Renal cortical epithelial cell (primary cell): ENCODE measurements at regions not wholly inside any gene's neighbourhood (a gene's known extent, or its start where the extent isn't known, plus 50 kb on each side); places are given as distances from the start of the nearest gene placed in this dataset.
A peak's percentile ranks its signal among the peaks of the same experiment; 100 is the strongest.

Source experiments
- DNase-seq: peaks from one replicate; pipeline ENCODE4 v3.0.0-alpha.2; 2011; ENCODE audit warnings: low read depth

DNA sequence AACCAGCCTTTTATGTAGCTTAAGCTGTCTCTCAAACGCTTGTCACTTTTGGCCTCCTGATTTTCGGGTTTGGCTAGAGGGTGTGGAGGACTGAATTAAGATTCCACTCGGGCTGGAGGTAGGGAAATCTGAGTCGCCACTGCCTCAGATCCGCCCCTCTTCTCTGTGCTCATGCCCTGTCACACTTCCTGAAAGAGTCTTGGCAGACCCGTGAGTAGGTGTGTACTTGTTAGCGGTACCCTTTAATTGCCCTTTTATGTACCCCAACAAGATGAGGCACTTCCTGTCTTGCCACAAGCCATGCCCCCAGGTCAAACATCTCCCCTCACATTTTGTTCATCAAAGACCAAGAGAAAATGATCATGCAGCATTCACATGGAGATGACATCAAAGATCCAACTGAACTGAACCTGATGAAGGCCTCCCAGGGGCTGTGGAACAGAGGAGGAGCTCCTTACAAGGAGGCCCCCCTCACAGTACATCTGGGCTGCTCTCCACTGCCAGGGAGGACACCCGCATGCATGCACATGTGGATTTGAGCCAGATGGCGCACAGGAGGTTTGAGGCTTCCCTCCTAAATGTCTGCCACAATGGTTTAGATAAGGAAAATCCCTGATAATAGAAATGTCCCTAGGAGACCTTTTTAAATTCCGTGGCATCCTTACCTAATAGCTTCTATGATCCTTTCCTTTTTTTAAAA lies 86.5 kb upstream of the CDKN3 start:
- DNase-seq: no peak

DNA sequence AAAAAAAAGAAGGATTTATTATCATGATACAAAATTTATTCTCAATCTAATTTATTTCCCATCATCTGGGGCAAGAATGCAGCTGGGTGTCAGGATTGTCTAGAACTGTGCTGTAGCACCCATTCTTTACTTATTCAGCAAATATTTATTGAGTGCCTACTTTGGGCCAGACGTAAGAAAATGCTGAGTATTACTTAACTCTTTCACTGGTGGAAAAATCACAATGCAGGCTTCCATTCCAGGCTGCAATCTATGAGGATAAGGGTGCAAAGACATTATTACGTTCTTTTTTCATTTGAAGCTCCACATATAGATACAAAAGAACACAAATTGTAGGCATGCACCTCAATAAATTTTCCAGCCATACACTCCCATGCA lies 86.0 kb upstream of the CDKN3 start:
- DNase-seq: no peak

- peak; percentile 98 for DNase-seq
Measured at GRCh38 chr14:54312166-54312801, 84.5 kb upstream of the CDKN3 start.

- no peak for DNase-seq
Measured at GRCh38 chr14:54314365-54315104, 82.3 kb upstream of the CDKN3 start.

- no peak for DNase-seq
Measured at GRCh38 chr14:54316652-54317051, 80.2 kb upstream of the CDKN3 start.

DNA sequence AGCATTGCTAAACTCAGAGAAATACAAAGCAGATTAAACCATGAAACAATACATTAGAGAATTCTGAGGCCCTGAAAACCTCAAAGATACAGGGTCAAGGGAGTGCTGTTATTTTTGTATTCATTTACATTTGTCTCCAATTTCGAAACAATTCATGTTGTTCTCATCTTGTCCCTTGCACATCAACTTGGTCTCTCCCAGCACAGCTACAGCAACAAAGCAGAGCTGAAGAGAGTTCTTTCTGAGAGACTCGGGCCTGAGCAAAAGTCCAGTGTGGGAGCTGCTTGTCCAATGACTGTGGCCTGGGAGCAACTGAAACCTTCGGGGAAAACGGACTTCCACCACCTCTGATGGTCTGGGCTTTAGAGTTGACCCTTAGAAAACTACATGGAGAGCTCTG lies 79.4 kb upstream of the CDKN3 start:
- DNase-seq: no peak

GRCh38 chr14:54322246-54322645 lies 74.6 kb upstream of the CDKN3 start:
- DNase-seq: peak; percentile 41

GRCh38 chr14:54322701-54323337 lies 74.0 kb upstream of the CDKN3 start:
- no peak for DNase-seq

DNA sequence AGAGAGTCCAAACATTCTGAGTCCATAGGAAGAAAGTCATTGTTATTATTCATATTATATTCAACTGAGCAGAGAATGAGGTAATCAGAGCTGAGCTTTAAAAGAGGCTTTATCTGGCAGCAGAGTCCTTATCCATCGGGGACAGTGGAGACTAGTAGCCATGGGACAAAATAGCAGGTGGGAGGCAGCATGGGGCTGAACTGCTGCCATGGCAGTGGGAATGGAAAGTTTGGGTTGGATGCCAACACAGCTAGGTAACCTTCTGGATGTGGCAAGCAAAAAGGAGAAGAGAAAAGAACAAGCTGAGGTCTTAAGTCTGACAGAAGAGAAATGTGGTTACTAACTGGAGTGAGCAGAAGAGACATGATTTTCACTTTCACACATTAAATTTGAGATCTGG lies 71.0 kb upstream of the CDKN3 start:
- DNase-seq: no peak

DNA sequence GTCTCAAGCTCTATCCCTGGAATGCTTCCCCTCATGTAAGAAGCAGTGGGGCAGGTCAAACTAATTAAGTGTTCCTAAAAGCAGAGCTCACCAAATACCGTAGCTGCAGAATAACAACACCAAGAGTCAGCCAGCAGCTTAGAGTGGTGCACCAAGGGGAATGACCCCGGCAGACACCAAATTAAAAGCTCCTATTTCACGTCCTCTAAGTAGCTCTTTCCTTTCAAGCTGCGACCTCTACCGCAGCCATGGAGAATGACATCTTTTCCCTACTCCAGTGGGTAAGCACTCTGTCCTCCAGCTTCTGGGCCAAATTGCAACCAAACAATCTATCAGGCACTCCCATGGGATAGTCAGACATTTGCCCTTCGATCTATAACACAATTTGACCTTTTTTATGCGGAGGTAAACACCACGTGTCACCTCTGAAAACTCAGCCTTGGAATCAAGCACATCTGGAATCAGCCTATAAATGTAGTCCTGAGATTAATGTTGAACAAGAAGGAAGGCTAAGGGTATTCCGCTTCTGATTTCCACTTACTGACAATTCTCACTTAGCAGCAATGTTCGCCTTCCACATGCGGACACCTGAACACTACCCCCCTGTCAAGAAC lies 67.6 kb upstream of the CDKN3 start:
- peak; percentile 74 for DNase-seq

DNA sequence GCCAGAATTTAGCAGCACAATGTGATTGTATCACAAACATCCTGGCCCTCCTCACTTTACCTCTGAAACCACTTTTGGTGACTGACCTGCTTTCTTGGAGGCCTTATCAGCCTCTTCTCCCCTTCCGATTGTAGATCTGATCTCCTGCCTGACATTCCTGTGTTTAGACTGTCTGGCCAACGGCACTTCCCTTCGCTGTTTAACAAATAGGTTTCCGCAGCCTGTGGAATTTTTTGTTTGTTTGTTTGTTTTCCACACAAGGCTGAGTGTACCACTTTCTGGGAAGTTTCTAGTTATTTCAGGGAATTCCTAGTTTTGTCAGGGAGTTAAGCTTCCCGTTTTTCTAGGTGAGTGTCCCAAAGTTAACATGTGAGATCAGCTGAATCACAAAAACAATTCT lies 65.9 kb upstream of the CDKN3 start:
- no peak for DNase-seq

GRCh38 chr14:54331516-54331915 lies 65.3 kb upstream of the CDKN3 start:
- no peak for DNase-seq

- no peak for DNase-seq
Measured at GRCh38 chr14:54332490-54332889, 64.3 kb upstream of the CDKN3 start.

- DNase-seq: no peak
Measured at GRCh38 chr14:54333511-54333910, 63.3 kb upstream of the CDKN3 start.

- peak; percentile 36 for DNase-seq
Measured at GRCh38 chr14:54335569-54336155, 61.1 kb upstream of the CDKN3 start.

- no peak for DNase-seq
Measured at GRCh38 chr14:54337314-54337713, 59.5 kb upstream of the CDKN3 start.

GRCh38 chr14:54338696-54339317 lies 58.0 kb upstream of the CDKN3 start:
- peak; percentile 66 for DNase-seq

GRCh38 chr14:54339771-54340170 lies 57.0 kb upstream of the CDKN3 start:
- DNase-seq: no peak

- DNase-seq: peak; percentile 61
Measured at GRCh38 chr14:54342806-54343205, 54.0 kb upstream of the CDKN3 start.

DNA sequence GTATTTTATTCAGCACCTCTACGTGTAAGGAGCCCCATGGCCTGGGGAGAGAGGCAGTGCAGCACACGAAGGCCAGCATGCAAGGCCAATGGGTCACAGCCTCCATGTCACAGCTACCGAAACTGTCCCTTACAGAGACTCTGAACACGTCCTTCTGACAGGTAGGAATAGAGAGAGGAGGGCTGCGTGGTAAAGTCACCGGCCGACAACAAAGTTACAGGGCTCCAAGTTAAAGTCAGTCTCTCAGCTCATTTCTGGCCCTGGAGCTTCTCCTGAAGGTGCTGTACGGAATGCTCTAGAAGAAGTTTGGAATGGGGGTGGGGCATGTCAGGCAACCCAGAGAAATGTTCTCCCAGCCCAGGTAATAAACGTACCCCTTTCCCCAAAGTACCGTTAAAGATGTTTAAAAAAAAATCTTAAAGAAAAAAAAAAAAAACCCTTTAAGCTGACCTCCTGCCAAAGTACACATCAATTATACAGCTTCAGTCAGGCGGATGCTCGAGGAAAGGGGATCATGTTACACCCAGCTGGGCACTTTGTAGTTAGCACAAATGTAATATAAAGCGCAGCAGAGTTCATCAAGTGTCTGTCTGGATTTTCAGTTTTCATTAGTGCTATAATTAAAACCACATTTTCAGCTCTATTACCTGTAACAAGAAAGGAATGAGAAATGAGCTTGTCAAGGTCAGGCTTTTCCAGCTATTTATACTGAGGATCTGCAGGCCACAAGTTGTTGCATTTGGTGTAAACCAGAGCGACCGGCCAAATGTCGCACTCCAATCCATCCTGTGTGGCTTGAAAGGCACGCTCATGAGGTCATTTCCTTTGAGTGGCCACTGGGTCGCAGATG lies 53.3 kb upstream of the CDKN3 start:
- peak; percentile 39 for DNase-seq
